ENCODE measurements at regions not wholly inside any gene's neighbourhood (a gene's known extent, or its start where the extent isn't known, plus 50 kb on each side); places are given as distances from the start of the nearest gene placed in this dataset.

DNA sequence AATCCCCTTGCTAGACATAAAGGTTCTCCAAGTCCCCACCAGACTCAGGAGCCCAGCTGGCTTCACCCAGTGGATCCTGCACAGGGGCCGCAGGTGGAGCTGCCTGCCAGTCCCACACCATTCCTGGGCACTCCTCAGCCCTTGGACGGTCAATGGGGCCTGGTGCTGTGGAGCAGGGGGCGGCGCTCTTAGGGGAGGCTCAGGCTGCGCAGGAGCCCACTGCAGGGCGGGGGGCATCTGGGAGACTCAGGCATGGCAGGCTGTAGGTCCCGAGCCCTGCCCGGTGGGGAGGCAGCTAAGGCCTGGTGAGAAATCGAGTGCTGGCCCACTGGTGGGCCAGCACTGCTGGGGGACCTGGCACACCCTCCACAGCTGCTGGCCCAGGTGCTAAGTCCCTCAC lies 75.1 kb upstream of the TBC1D5 start (continued):
- TF ChIP-seq, protein P1, sequence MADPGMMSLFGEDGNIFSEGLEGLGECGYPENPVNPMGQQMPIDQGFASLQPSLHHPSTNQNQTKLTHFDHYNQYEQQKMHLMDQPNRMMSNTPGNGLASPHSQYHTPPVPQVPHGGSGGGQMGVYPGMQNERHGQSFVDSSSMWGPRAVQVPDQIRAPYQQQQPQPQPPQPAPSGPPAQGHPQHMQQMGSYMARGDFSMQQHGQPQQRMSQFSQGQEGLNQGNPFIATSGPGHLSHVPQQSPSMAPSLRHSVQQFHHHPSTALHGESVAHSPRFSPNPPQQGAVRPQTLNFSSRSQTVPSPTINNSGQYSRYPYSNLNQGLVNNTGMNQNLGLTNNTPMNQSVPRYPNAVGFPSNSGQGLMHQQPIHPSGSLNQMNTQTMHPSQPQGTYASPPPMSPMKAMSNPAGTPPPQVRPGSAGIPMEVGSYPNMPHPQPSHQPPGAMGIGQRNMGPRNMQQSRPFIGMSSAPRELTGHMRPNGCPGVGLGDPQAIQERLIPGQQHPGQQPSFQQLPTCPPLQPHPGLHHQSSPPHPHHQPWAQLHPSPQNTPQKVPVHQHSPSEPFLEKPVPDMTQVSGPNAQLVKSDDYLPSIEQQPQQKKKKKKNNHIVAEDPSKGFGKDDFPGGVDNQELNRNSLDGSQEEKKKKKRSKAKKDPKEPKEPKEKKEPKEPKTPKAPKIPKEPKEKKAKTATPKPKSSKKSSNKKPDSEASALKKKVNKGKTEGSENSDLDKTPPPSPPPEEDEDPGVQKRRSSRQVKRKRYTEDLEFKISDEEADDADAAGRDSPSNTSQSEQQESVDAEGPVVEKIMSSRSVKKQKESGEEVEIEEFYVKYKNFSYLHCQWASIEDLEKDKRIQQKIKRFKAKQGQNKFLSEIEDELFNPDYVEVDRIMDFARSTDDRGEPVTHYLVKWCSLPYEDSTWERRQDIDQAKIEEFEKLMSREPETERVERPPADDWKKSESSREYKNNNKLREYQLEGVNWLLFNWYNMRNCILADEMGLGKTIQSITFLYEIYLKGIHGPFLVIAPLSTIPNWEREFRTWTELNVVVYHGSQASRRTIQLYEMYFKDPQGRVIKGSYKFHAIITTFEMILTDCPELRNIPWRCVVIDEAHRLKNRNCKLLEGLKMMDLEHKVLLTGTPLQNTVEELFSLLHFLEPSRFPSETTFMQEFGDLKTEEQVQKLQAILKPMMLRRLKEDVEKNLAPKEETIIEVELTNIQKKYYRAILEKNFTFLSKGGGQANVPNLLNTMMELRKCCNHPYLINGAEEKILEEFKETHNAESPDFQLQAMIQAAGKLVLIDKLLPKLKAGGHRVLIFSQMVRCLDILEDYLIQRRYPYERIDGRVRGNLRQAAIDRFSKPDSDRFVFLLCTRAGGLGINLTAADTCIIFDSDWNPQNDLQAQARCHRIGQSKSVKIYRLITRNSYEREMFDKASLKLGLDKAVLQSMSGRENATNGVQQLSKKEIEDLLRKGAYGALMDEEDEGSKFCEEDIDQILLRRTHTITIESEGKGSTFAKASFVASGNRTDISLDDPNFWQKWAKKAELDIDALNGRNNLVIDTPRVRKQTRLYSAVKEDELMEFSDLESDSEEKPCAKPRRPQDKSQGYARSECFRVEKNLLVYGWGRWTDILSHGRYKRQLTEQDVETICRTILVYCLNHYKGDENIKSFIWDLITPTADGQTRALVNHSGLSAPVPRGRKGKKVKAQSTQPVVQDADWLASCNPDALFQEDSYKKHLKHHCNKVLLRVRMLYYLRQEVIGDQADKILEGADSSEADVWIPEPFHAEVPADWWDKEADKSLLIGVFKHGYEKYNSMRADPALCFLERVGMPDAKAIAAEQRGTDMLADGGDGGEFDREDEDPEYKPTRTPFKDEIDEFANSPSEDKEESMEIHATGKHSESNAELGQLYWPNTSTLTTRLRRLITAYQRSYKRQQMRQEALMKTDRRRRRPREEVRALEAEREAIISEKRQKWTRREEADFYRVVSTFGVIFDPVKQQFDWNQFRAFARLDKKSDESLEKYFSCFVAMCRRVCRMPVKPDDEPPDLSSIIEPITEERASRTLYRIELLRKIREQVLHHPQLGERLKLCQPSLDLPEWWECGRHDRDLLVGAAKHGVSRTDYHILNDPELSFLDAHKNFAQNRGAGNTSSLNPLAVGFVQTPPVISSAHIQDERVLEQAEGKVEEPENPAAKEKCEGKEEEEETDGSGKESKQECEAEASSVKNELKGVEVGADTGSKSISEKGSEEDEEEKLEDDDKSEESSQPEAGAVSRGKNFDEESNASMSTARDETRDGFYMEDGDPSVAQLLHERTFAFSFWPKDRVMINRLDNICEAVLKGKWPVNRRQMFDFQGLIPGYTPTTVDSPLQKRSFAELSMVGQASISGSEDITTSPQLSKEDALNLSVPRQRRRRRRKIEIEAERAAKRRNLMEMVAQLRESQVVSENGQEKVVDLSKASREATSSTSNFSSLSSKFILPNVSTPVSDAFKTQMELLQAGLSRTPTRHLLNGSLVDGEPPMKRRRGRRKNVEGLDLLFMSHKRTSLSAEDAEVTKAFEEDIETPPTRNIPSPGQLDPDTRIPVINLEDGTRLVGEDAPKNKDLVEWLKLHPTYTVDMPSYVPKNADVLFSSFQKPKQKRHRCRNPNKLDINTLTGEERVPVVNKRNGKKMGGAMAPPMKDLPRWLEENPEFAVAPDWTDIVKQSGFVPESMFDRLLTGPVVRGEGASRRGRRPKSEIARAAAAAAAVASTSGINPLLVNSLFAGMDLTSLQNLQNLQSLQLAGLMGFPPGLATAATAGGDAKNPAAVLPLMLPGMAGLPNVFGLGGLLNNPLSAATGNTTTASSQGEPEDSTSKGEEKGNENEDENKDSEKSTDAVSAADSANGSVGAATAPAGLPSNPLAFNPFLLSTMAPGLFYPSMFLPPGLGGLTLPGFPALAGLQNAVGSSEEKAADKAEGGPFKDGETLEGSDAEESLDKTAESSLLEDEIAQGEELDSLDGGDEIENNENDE (IDR thresholded peaks at IDR 0.05; ENCODE audit: insufficient replicate concordance, low read length), result no peak
- TF ChIP-seq ZNF274 (IDR thresholded peaks at IDR 0.05; ENCODE audit: borderline replicate concordance, extremely low read depth, low read length) (no peak), CHD1 (IDR thresholded peaks at IDR 0.05; ENCODE audit: low read depth, low read length) (no peak), EZH2 (IDR thresholded peaks at IDR 0.05; ENCODE audit: low read depth, low read length, severe bottlenecking) (no peak)

Data from H1 (cell line).